ENCODE measurements at regions not wholly inside any gene's neighbourhood (a gene's known extent, or its start where the extent isn't known, plus 50 kb on each side); places are given as distances from the start of the nearest gene placed in this dataset.
A peak's percentile ranks its signal among the peaks of the same experiment; 100 is the strongest.

GRCh38 chr18:70501358-70501757, 212.5 kb downstream of the SOCS6 start:
- Histone ChIP-seq H3K27ac (no peak overlapping the region), H3K4me1 (no peaks in the 10 kb centered on the region), H3K4me3 (no peak overlapping the region), H3K36me3 (no peaks in the 10 kb centered on the region), H3K9me3 (no peaks in the 10 kb centered on the region), H3K27me3 (ENCODE audit: low read depth) (no peaks in the 10 kb centered on the region)
- no peak for TF ChIP-seq CTCF (IDR thresholded peaks at IDR 0.05)
- ATAC-seq (no peak), DNase-seq (no peak)
- intact Hi-C loops (cut with DNase I), result no loop called here

- TF ChIP-seq CTCF (IDR thresholded peaks at IDR 0.05), result no peak
- no peaks in the 10 kb centered on the region for H3K27me3 ChIP-seq (ENCODE audit: low read depth)
- H3K27ac ChIP-seq, result no peak overlapping the region
- no peak overlapping the region for H3K4me3 ChIP-seq
- ATAC-seq (no peak), DNase-seq (no peak)
- H3K9me3 ChIP-seq, result no peaks in the 10 kb centered on the region
- H3K36me3 ChIP-seq, result no peaks in the 10 kb centered on the region
- intact Hi-C loops (cut with DNase I), result no loop called here
- H3K4me1 ChIP-seq, result no peaks in the 10 kb centered on the region
These were observed 211.9 kb downstream of the SOCS6 start for GRCh38 chr18:70500748-70501147.

GRCh38 chr18:70499218-70499691, 210.4 kb downstream of the SOCS6 start:
- H3K9me3 ChIP-seq, result no peaks in the 10 kb centered on the region
- no peaks in the 10 kb centered on the region for H3K27me3 ChIP-seq (ENCODE audit: low read depth)
- H3K27ac ChIP-seq, result no peak overlapping the region
- H3K4me3 ChIP-seq, result no peak overlapping the region
- no peaks in the 10 kb centered on the region for H3K4me1 ChIP-seq
- TF ChIP-seq CTCF (IDR thresholded peaks at IDR 0.05), result no peak
- no peaks in the 10 kb centered on the region for H3K36me3 ChIP-seq
- DNase-seq (no peak), ATAC-seq (peak; percentile 23 to 51)
- intact Hi-C loops (cut with DNase I), result no loop called here

GRCh38 chr18:70496353-70497294, 207.8 kb downstream of the SOCS6 start:
- Histone ChIP-seq H3K4me3 (no peak overlapping the region), H3K9me3 (no peaks in the 10 kb centered on the region), H3K27ac (no peak overlapping the region), H3K36me3 (no peaks in the 10 kb centered on the region), H3K4me1 (no peaks in the 10 kb centered on the region), H3K27me3 (ENCODE audit: low read depth) (no peaks in the 10 kb centered on the region)
- DNase-seq (no peak), ATAC-seq (no peak)
- TF ChIP-seq CTCF (IDR thresholded peaks at IDR 0.05), result no peak
- intact Hi-C loops (cut with DNase I), result no loop called here

- no peaks in the 10 kb centered on the region for H3K27me3 ChIP-seq (ENCODE audit: low read depth)
- H3K27ac ChIP-seq, result no peak overlapping the region
- DNase-seq, result no peak
- no peak for TF ChIP-seq CTCF (IDR thresholded peaks at IDR 0.05)
- intact Hi-C loops (cut with DNase I), result no loop called here
- H3K4me1 ChIP-seq, result no peaks in the 10 kb centered on the region
- no peaks in the 10 kb centered on the region for H3K9me3 ChIP-seq
- ATAC-seq, result no peak
- no peak overlapping the region for H3K4me3 ChIP-seq
- no peaks in the 10 kb centered on the region for H3K36me3 ChIP-seq
These were observed 205.7 kb downstream of the SOCS6 start for GRCh38 chr18:70494524-70494923.

Measured in lower lobe of right lung (tissue), 2 donors.